NT2/D1 (cell line): ENCODE measurements at regions not wholly inside any gene's neighbourhood (a gene's known extent, or its start where the extent isn't known, plus 50 kb on each side); places are given as distances from the start of the nearest gene placed in this dataset.

ENCODE experiments used
- DNase-seq: peaks from one replicate; pipeline ENCODE4 v3.0.0-alpha.2; 2011; ENCODE audit warnings: low read depth, low spot score
- H3K27me3 ChIP-seq: 2 replicates; pipeline ENCODE4 v1.6.0; 2011; ENCODE audit warnings: mild to moderate bottlenecking; ENCODE audit not compliant: insufficient read length, insufficient read depth
- H3K36me3 ChIP-seq: 2 replicates; pipeline ENCODE4 v1.6.1; 2011; ENCODE audit warnings: mild to moderate bottlenecking, low read length, mixed read lengths; ENCODE audit not compliant: insufficient read depth, insufficient read length
- H3K4me1 ChIP-seq: 2 replicates; pipeline ENCODE4 v1.5.1; 2011; ENCODE audit not compliant: insufficient read depth, insufficient read length
- H3K4me3 ChIP-seq: 2 replicates; pipeline ENCODE4 v1.5.1; 2011; ENCODE audit warnings: low read depth; ENCODE audit not compliant: insufficient read length
- H3K9ac ChIP-seq: 2 replicates; pipeline ENCODE4 v1.6.0; 2011; ENCODE audit warnings: low read depth; ENCODE audit not compliant: insufficient read length
- H3K9me3 ChIP-seq: 2 replicates; pipeline ENCODE4 v1.5.1; 2011; ENCODE audit warnings: mild to moderate bottlenecking, low read length; ENCODE audit not compliant: insufficient read depth
- SUZ12 ChIP-seq: IDR thresholded peaks from 2 replicates; pipeline ENCODE4 v1.6.1; 2011; ENCODE audit not compliant: insufficient read length, insufficient read depth; ENCODE audit errors: extremely low read depth
- YY1 ChIP-seq: IDR thresholded peaks from 2 replicates; pipeline ENCODE4 v1.6.1; 2011; ENCODE audit not compliant: insufficient read length, insufficient read depth
- ZNF274 ChIP-seq: IDR thresholded peaks from 2 replicates; pipeline ENCODE4 v1.6.1; 2011; ENCODE audit warnings: mild to moderate bottlenecking, low read depth, low read length

GRCh38 chr21:27595716-27596115, 628.8 kb upstream of the ADAMTS5 start:
- no peak overlapping the region for H3K4me3 ChIP-seq
- TF ChIP-seq SUZ12 (no peak), ZNF274 (no peak), YY1 (no peak)
- no peak for DNase-seq
- H3K9ac ChIP-seq, result no peak overlapping the region
- H3K27me3 ChIP-seq, result no peaks in the 10 kb centered on the region
- H3K9me3 ChIP-seq, result no peaks in the 10 kb centered on the region
- H3K36me3 ChIP-seq, result no peaks in the 10 kb centered on the region
- no peaks in the 10 kb centered on the region for H3K4me1 ChIP-seq

- Histone ChIP-seq H3K4me3 (no peak overlapping the region), H3K9me3 (no peaks in the 10 kb centered on the region), H3K4me1 (no peaks in the 10 kb centered on the region), H3K27me3 (no peaks in the 10 kb centered on the region), H3K9ac (no peak overlapping the region), H3K36me3 (no peaks in the 10 kb centered on the region)
- TF ChIP-seq SUZ12 (no peak), YY1 (no peak), ZNF274 (no peak)
- DNase-seq, result no peak
These were observed 623.4 kb upstream of the ADAMTS5 start for GRCh38 chr21:27590271-27590670.

- Histone ChIP-seq H3K27me3 (no peaks in the 10 kb centered on the region), H3K4me1 (no peaks in the 10 kb centered on the region), H3K4me3 (no peak overlapping the region), H3K9me3 (no peaks in the 10 kb centered on the region), H3K9ac (no peak overlapping the region), H3K36me3 (no peaks in the 10 kb centered on the region)
- no peak for DNase-seq
- TF ChIP-seq YY1 (no peak), SUZ12 (no peak), ZNF274 (no peak)
These were observed 622.9 kb upstream of the ADAMTS5 start for GRCh38 chr21:27589781-27590180.

GRCh38 chr21:27586986-27587385, 620.1 kb upstream of the ADAMTS5 start:
- DNase-seq, result no peak
- no peak overlapping the region for H3K9ac ChIP-seq
- TF ChIP-seq YY1, result no peak
- TF ChIP-seq ZNF274, result no peak
- no peak for TF ChIP-seq SUZ12
- H3K4me3 ChIP-seq, result no peak overlapping the region
- H3K9me3 ChIP-seq, result no peaks in the 10 kb centered on the region
- H3K36me3 ChIP-seq, result no peaks in the 10 kb centered on the region
- H3K4me1 ChIP-seq, result no peaks in the 10 kb centered on the region
- no peaks in the 10 kb centered on the region for H3K27me3 ChIP-seq

- no peak overlapping the region for H3K9ac ChIP-seq
- no peaks in the 10 kb centered on the region for H3K4me1 ChIP-seq
- H3K36me3 ChIP-seq, result no peaks in the 10 kb centered on the region
- no peaks in the 10 kb centered on the region for H3K27me3 ChIP-seq
- TF ChIP-seq YY1 (no peak), SUZ12 (no peak), ZNF274 (no peak)
- no peak overlapping the region for H3K4me3 ChIP-seq
- no peaks in the 10 kb centered on the region for H3K9me3 ChIP-seq
- no peak for DNase-seq
These were observed 619.4 kb upstream of the ADAMTS5 start for GRCh38 chr21:27586326-27586725.

- no peak overlapping the region for H3K4me3 ChIP-seq
- no peaks in the 10 kb centered on the region for H3K9me3 ChIP-seq
- no peak overlapping the region for H3K9ac ChIP-seq
- no peak for DNase-seq
- no peaks in the 10 kb centered on the region for H3K36me3 ChIP-seq
- H3K4me1 ChIP-seq, result no peaks in the 10 kb centered on the region
- no peaks in the 10 kb centered on the region for H3K27me3 ChIP-seq
- no peak for TF ChIP-seq YY1
- no peak for TF ChIP-seq ZNF274
- TF ChIP-seq SUZ12, result no peak
These were observed 617.4 kb upstream of the ADAMTS5 start for GRCh38 chr21:27584256-27584655.

GRCh38 chr21:27582948-27583430, 616.1 kb upstream of the ADAMTS5 start:
- H3K4me3 ChIP-seq, result no peak overlapping the region
- H3K4me1 ChIP-seq, result no peaks in the 10 kb centered on the region
- DNase-seq, result no peak
- no peak overlapping the region for H3K9ac ChIP-seq
- H3K27me3 ChIP-seq, result no peaks in the 10 kb centered on the region
- H3K9me3 ChIP-seq, result no peaks in the 10 kb centered on the region
- TF ChIP-seq SUZ12 (no peak), ZNF274 (no peak), YY1 (no peak)
- H3K36me3 ChIP-seq, result no peaks in the 10 kb centered on the region
